CD4-positive, alpha-beta T cell treated with Interleukin-15 for 4 hours (primary cell): ENCODE measurements at regions not wholly inside any gene's neighbourhood (a gene's known extent, or its start where the extent isn't known, plus 50 kb on each side); places are given as distances from the start of the nearest gene placed in this dataset.
"Not testable (repeated sequence)": the region's sequence is repeated elsewhere in the genome, so short reads cannot be mapped to it uniquely, and the experiment has no call there.

Experiments
- DNase-seq: peaks from one replicate; pipeline ENCODE4 v3.0.0-alpha.2; 2020; ENCODE audit warnings: low spot score

- no peak for DNase-seq
These were observed 557.4 kb upstream of the EYS start for GRCh38 chr6:66264376-66264775.

- DNase-seq = not testable (repeated sequence)
These were observed 551.9 kb upstream of the EYS start for GRCh38 chr6:66258731-66259487.

GRCh38 chr6:66245231-66245630 is 538.2 kb upstream of the EYS start:
- DNase-seq = no peak

GRCh38 chr6:66238851-66239250 is 531.8 kb upstream of the EYS start:
- no peak for DNase-seq

GRCh38 chr6:66232890-66233289 is 525.9 kb upstream of the EYS start:
- DNase-seq = no peak

GRCh38 chr6:66230591-66230990 is 523.6 kb upstream of the EYS start:
- DNase-seq = no peak

- DNase-seq = no peak
These were observed 519.1 kb upstream of the EYS start for GRCh38 chr6:66226109-66226508.

- DNase-seq = peak; percentile 11
These were observed 503.9 kb upstream of the EYS start for GRCh38 chr6:66210964-66211363.

GRCh38 chr6:66200390-66200789 is 493.4 kb upstream of the EYS start:
- DNase-seq = no peak

- no peak for DNase-seq
These were observed 492.1 kb upstream of the EYS start for GRCh38 chr6:66199171-66199570.

- no peak for DNase-seq
These were observed 491.1 kb upstream of the EYS start for GRCh38 chr6:66198062-66198624.

GRCh38 chr6:66190858-66191257 is 483.8 kb upstream of the EYS start:
- no peak for DNase-seq

- no peak for DNase-seq
These were observed 482.9 kb upstream of the EYS start for GRCh38 chr6:66189915-66190314.

- DNase-seq = no peak
These were observed 479.7 kb upstream of the EYS start for GRCh38 chr6:66186756-66187155.

- DNase-seq = no peak
These were observed 477.1 kb upstream of the EYS start for GRCh38 chr6:66184091-66184490.

- DNase-seq = no peak
These were observed 472.3 kb upstream of the EYS start for GRCh38 chr6:66179361-66179760.

GRCh38 chr6:66173587-66173986 is 466.6 kb upstream of the EYS start:
- DNase-seq = no peak

- not testable (repeated sequence) for DNase-seq
These were observed 459.7 kb upstream of the EYS start for GRCh38 chr6:66166713-66167112.

- DNase-seq = no peak
These were observed 454.6 kb upstream of the EYS start for GRCh38 chr6:66161546-66162108.

GRCh38 chr6:66159937-66160336 is 452.9 kb upstream of the EYS start:
- no peak for DNase-seq

GRCh38 chr6:66153247-66153646 is 446.2 kb upstream of the EYS start:
- no peak for DNase-seq

- DNase-seq = no peak
These were observed 442.1 kb upstream of the EYS start for GRCh38 chr6:66149132-66149531.

GRCh38 chr6:66145867-66146266 is 438.8 kb upstream of the EYS start:
- DNase-seq = no peak

GRCh38 chr6:66134021-66134420 is 427.0 kb upstream of the EYS start:
- DNase-seq = no peak
